Stimulated activated naive CD8-positive, alpha-beta T cell treated with anti-CD3 and anti-CD28 coated beads, Interleukin-15, amount 100 ng/mL, for 72 hours (primary cell): ENCODE measurements at regions not wholly inside any gene's neighbourhood (a gene's known extent, or its start where the extent isn't known, plus 50 kb on each side); places are given as distances from the start of the nearest gene placed in this dataset.
A peak's percentile ranks its signal among the peaks of the same experiment; 100 is the strongest.
"Not testable (repeated sequence)": the region's sequence is repeated elsewhere in the genome, so short reads cannot be mapped to it uniquely, and the experiment has no call there.

Source experiments
- ATAC-seq: fragments of 150-1000 bp; cut with Tn5 transposase; 2 replicates; pipeline ENCODE4 v1.10.0; 2021; ENCODE audit warnings: mild to moderate bottlenecking, moderate library complexity
- DNase-seq, 2 donors: peaks; one replicate each; pipeline ENCODE4 v3.0.0; 2021 to 2022
- H3K27ac Mint-ChIP-seq, 2 donors: one replicate each; pipeline ENCODE4 v1.8.0; 2022; ENCODE audit warnings: mild to moderate bottlenecking in 2 of 2, mixed read lengths in 2 of 2, moderate library complexity in 2 of 2
- H3K27me3 Mint-ChIP-seq: one replicate; pipeline ENCODE4 v1.8.0; 2022; ENCODE audit warnings: mixed read lengths
- H3K4me1 Mint-ChIP-seq: one replicate; pipeline ENCODE4 v1.8.0; 2022; ENCODE audit warnings: mild to moderate bottlenecking, mixed read lengths
- H3K4me3 Mint-ChIP-seq, 2 donors: one replicate each; pipeline ENCODE4 v1.8.0; 2022; ENCODE audit warnings: mild to moderate bottlenecking in 2 of 2, mixed read lengths in 2 of 2, moderate library complexity in 1 of 2
- H3K9me3 Mint-ChIP-seq, 2 donors: one replicate each; pipeline ENCODE4 v1.8.0; 2022; ENCODE audit warnings: mixed read lengths in 2 of 2

- not testable (repeated sequence) for ATAC-seq, H3K4me3 Mint-ChIP-seq, H3K27me3 Mint-ChIP-seq, H3K27ac Mint-ChIP-seq, DNase-seq, H3K9me3 Mint-ChIP-seq, H3K4me1 Mint-ChIP-seq
Measured at GRCh38 chr2:21239749-21240148, 116.0 kb downstream of the TDRD15 start.

DNA sequence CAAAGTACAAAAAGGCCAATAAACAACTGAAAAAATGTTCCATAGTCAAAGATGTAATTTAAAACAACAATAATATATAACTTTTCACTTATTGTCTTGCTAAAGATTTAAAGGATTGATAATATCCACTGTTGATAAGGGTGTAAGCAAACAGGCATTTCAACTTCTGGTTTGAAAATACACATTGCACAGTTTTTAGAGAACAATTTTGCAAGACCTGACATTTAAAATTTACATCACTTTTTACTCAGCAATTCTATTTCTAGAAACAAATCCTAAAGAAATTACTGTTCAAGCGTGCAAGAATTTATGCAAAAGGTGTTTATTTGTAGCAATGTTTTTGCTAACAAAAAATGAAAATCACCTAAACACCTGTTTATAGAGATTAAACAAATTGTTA is 120.4 kb downstream of the TDRD15 start:
- no peak overlapping the region for H3K4me3 Mint-ChIP-seq
- H3K4me1 Mint-ChIP-seq = no peaks in the 10 kb centered on the region
- ATAC-seq (no peak), DNase-seq (no peak)
- peaks cover 7 to 8% of the 10 kb centered on the region in 2 donors for H3K9me3 Mint-ChIP-seq
- H3K27ac Mint-ChIP-seq = no peak overlapping the region
- no peaks in the 10 kb centered on the region for H3K27me3 Mint-ChIP-seq

- no peaks in the 10 kb centered on the region for H3K27me3 Mint-ChIP-seq
- H3K9me3 Mint-ChIP-seq = peaks cover 7 to 8% of the 10 kb centered on the region in 2 donors
- no peak for ATAC-seq
- DNase-seq = no peak
- no peaks in the 10 kb centered on the region for H3K4me1 Mint-ChIP-seq
- H3K4me3 Mint-ChIP-seq = no peak overlapping the region
- H3K27ac Mint-ChIP-seq = no peak overlapping the region
Measured at GRCh38 chr2:21245565-21245964, 121.8 kb downstream of the TDRD15 start.

- no peak for DNase-seq
- H3K27ac Mint-ChIP-seq = no peak overlapping the region
- H3K4me1 Mint-ChIP-seq = no peaks in the 10 kb centered on the region
- ATAC-seq = no peak
- no peak overlapping the region for H3K4me3 Mint-ChIP-seq
- H3K27me3 Mint-ChIP-seq = no peaks in the 10 kb centered on the region
- peaks cover 0 to 7% of the 10 kb centered on the region in 2 donors for H3K9me3 Mint-ChIP-seq
Measured at GRCh38 chr2:21249367-21249766, 125.6 kb downstream of the TDRD15 start.

DNA sequence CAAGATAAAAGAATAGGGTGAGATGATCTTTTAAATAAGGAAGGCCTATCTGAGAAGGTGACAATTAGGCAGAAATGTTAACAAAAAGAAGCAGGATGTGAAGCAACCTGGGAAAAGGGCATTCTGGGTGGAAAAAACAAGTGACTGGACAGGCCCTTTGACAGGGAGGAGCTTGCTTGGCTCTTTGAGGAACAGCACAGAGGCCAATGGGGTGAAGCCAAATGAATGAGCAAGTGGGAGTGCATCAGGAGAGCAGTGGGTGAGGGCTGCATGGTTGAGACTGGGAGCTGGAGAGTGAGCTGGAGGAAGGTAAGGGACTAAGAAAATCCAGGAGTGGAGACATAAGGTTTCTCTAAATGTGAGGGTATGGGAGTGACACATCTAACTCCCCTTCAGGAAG is 126.9 kb downstream of the TDRD15 start:
- Mint-ChIP-seq H3K27ac (no peak overlapping the region), H3K4me3 (no peak overlapping the region), H3K9me3 (peaks cover 0 to 7% of the 10 kb centered on the region in 2 donors), H3K4me1 (no peaks in the 10 kb centered on the region), H3K27me3 (no peaks in the 10 kb centered on the region)
- no peak for ATAC-seq
- no peak for DNase-seq

DNA sequence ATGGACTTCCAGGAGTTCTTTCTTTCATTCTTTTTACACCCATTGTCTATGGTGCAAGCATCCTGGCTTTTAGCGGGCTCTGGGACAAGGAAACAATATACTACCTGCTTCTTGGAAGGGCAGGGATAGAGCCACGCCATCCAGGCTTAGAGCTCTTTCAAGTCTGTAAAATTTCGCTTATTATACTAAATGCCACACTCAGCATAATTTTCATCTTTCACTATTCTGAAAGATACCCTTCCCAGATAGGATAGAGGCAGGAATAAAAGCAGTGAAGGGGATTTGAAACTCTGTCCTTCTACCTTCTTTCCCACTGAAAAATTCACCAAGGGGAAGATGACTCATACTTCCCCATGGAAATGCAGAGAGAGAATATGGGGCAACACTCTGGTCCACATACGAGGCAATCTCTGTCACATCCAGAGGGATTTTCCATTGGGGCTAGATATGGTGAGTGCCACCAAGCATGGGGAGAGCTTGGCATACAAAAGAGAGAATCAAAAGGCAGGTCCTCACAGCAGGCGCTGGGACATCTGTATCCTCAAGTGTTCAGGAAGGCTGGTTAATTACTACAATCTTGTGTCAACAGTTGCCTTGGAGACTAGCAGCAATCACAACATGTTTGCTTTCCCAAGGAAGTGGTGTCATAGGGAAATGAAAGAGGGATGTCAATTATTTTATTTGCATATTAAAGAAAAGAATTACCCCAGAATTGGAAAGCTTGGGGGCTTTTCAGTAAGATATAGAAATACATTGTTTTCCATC is 127.6 kb downstream of the TDRD15 start:
- no peaks in the 10 kb centered on the region for H3K4me1 Mint-ChIP-seq
- ATAC-seq = no peak
- H3K27ac Mint-ChIP-seq = no peak overlapping the region
- H3K9me3 Mint-ChIP-seq = peaks cover 0 to 7% of the 10 kb centered on the region in 2 donors
- H3K4me3 Mint-ChIP-seq = no peak overlapping the region
- H3K27me3 Mint-ChIP-seq = no peaks in the 10 kb centered on the region
- no peak for DNase-seq

- Mint-ChIP-seq H3K4me3 (no peak overlapping the region), H3K9me3 (peaks cover 0 to 7% of the 10 kb centered on the region in 2 donors), H3K27me3 (no peaks in the 10 kb centered on the region), H3K27ac (no peak overlapping the region), H3K4me1 (no peaks in the 10 kb centered on the region)
- DNase-seq = no peak
- ATAC-seq = peak; percentile 32
Measured at GRCh38 chr2:21253311-21254027, 129.7 kb downstream of the TDRD15 start.

DNA sequence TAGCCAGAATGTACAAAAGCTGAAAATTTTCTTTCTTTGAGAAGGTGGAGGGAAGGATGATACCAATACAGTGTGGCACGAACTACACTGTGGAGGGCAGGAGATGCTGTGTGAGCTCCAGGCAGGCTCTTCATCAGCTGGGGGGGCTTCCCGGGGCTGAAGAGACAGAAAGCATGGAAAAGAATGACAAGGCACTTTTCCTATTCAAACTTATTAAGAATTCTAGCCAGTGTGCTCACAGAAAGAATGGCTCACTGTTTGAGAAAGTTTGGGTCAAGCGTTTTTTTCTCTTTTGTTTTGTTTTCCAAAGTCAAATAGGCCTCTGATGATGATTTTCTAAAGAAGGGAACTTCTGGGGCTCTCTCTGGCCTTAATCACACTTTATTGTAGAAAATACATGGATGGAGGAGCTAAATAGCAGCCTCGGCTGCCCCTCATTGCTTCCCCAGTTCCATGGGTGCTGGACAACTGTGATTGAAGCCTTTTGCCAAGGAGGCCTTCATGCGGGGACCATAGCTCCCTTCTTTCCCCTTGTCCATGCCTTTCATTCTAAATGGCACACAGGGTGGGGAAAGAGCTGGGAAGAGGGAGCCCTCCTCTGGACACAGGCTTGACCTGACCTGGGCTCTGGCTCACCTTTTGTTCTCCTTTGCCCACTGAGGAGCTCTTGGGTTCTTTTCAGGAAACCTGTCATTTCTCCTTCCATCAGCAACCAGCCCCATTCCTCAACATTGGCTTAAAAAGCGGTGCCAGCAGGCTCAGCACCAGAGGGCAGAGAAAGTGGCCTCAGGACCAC is 130.6 kb downstream of the TDRD15 start:
- no peak for DNase-seq
- Mint-ChIP-seq H3K4me3 (no peak overlapping the region), H3K9me3 (peaks cover 0 to 7% of the 10 kb centered on the region in 2 donors), H3K27ac (no peak overlapping the region), H3K27me3 (no peaks in the 10 kb centered on the region), H3K4me1 (no peaks in the 10 kb centered on the region)
- no peak for ATAC-seq

- no peak overlapping the region for H3K27ac Mint-ChIP-seq
- no peaks in the 10 kb centered on the region for H3K27me3 Mint-ChIP-seq
- ATAC-seq (no peak), DNase-seq (no peak)
- peaks cover 0 to 7% of the 10 kb centered on the region in 2 donors for H3K9me3 Mint-ChIP-seq
- H3K4me3 Mint-ChIP-seq = no peak overlapping the region
- no peaks in the 10 kb centered on the region for H3K4me1 Mint-ChIP-seq
Measured at GRCh38 chr2:21256006-21256405, 132.2 kb downstream of the TDRD15 start.

DNA sequence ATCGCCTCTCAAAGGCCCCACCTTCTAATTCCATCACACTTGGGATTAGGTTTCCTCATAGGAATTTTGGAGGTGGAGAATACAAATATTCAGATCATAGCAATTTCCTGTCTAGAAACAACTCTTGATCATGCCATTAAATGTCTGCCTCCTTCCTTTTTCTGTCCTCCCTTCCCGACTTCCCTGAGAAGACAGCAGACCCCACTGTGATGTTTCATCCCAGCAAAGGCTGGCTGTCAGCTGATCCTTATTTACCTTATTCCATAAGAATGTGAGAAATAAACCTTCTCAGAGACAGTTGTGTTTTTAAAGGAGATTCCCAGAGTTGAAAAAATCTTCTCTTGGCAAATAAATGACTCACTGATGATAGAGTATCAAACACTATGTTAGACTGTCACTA is 133.9 kb downstream of the TDRD15 start:
- no peak for DNase-seq
- no peak overlapping the region for H3K27ac Mint-ChIP-seq
- no peak overlapping the region for H3K4me3 Mint-ChIP-seq
- no peaks in the 10 kb centered on the region for H3K4me1 Mint-ChIP-seq
- no peaks in the 10 kb centered on the region for H3K9me3 Mint-ChIP-seq
- no peaks in the 10 kb centered on the region for H3K27me3 Mint-ChIP-seq
- ATAC-seq = no peak

DNA sequence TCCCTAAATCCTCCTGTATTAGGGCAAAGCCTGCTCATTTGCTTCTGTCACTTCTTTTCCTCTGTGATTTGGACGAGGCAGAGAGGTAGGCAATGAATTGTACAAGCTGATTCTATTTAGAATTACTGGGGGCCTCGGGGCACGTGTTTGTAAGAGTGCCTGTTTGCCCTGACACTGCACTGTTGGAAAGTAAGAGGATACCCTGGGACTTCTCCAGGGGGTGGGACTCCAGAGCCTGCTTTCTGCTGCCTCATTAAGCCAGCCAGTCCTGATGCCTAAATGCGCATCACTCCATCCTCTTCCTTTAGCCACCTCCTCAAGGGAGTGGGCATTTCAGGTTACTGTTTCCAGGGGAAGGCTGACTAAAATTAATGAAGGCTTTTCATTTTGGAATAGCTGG is 134.3 kb downstream of the TDRD15 start:
- Mint-ChIP-seq H3K27ac (no peak overlapping the region), H3K4me1 (no peaks in the 10 kb centered on the region), H3K27me3 (no peaks in the 10 kb centered on the region), H3K4me3 (no peak overlapping the region), H3K9me3 (no peaks in the 10 kb centered on the region)
- DNase-seq = no peak
- no peak for ATAC-seq

DNA sequence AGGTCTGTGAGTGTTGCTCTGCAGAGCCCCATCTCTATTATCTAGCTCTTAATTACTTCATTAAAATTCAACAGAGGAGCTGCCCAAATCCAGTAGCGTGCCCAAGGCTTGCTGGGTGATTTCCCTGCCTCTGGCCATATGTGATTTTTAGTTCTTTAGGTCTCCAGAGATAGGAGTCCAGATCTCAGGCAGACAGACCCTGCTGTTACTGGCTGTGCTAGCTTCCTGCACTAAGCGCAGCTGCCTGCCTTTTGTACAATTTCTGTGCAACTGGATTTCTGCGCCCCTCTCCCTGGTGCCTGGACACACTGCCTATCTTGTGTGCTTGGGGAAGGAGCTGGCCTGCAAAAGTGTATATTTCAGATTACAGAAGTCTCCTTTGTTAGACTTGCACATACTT is 136.5 kb downstream of the TDRD15 start:
- H3K27me3 Mint-ChIP-seq = no peaks in the 10 kb centered on the region
- no peaks in the 10 kb centered on the region for H3K9me3 Mint-ChIP-seq
- H3K4me1 Mint-ChIP-seq = no peaks in the 10 kb centered on the region
- ATAC-seq = no peak
- no peak overlapping the region for H3K4me3 Mint-ChIP-seq
- DNase-seq = no peak
- no peak overlapping the region for H3K27ac Mint-ChIP-seq

DNA sequence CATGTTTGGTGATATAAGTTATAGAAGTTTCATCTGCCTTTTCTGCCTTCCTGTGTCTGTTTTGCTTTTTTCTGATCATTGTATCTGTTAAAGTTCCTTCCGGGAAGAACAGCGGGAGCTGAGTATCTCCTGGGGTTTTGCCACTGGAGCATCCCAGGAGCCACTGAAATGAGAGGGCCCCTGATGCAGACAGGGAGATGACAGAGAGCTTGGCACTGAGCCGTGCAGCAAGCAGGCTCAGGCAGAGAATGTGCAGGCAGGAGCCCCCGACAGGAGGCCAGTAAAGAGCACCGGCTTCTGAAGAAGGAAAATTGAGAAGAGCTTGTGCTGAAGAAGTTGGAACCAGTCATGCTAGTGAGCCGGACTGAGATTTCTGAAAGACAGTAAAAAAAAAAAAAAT is 137.8 kb downstream of the TDRD15 start:
- no peak overlapping the region for H3K27ac Mint-ChIP-seq

GRCh38 chr2:21262426-21262940 is 138.7 kb downstream of the TDRD15 start:
- ATAC-seq (no peak), DNase-seq (no peak)
- Mint-ChIP-seq H3K4me3 (no peak overlapping the region), H3K4me1 (no peaks in the 10 kb centered on the region), H3K27ac (no peak overlapping the region), H3K27me3 (no peaks in the 10 kb centered on the region), H3K9me3 (no peaks in the 10 kb centered on the region)

More for the DNA sequence above, 137.8 kb downstream of the TDRD15 start:
- Mint-ChIP-seq H3K27me3 (no peaks in the 10 kb centered on the region), H3K4me1 (no peaks in the 10 kb centered on the region), H3K9me3 (no peaks in the 10 kb centered on the region), H3K4me3 (no peak overlapping the region)
- ATAC-seq (no peak), DNase-seq (no peak)

- ATAC-seq = no peak
- H3K4me3 Mint-ChIP-seq = no peak overlapping the region
Measured at GRCh38 chr2:21263622-21264021, 139.9 kb downstream of the TDRD15 start.

GRCh38 chr2:21265752-21266151 is 142.0 kb downstream of the TDRD15 start:
- H3K4me1 Mint-ChIP-seq = no peaks in the 10 kb centered on the region
- no peak for ATAC-seq
- DNase-seq = no peak
- H3K27ac Mint-ChIP-seq = no peak overlapping the region
- no peaks in the 10 kb centered on the region for H3K9me3 Mint-ChIP-seq
- peaks cover 7% of the 10 kb centered on the region for H3K27me3 Mint-ChIP-seq
- no peak overlapping the region for H3K4me3 Mint-ChIP-seq

More at GRCh38 chr2:21263622-21264021, 139.9 kb downstream of the TDRD15 start:
- DNase-seq = no peak
- H3K27me3 Mint-ChIP-seq = no peaks in the 10 kb centered on the region
- H3K27ac Mint-ChIP-seq = no peak overlapping the region
- H3K9me3 Mint-ChIP-seq = no peaks in the 10 kb centered on the region
- no peaks in the 10 kb centered on the region for H3K4me1 Mint-ChIP-seq
